GM10266 (cell line): ENCODE measurements at regions not wholly inside any gene's neighbourhood (a gene's known extent, or its start where the extent isn't known, plus 50 kb on each side); places are given as distances from the start of the nearest gene placed in this dataset.

Source experiments
- DNase-seq: peaks from one replicate; pipeline ENCODE4 v3.0.0; 2012; ENCODE audit errors: extremely low spot score
- CTCF ChIP-seq: IDR thresholded peaks from 2 replicates; pipeline ENCODE4 v1.5.1; 2012; ENCODE audit warnings: mild to moderate bottlenecking, low read depth; ENCODE audit not compliant: control insufficient read depth, insufficient read depth; ENCODE audit errors: missing control alignments

- no peak for DNase-seq
- no peak for TF ChIP-seq CTCF
Measured at GRCh38 chr10:57979956-57980355, 287.7 kb downstream of the IPMK start.

GRCh38 chr10:57979491-57979890, 288.2 kb downstream of the IPMK start:
- TF ChIP-seq CTCF, result no peak
- DNase-seq, result no peak

- DNase-seq, result no peak
- no peak for TF ChIP-seq CTCF
Measured at GRCh38 chr10:57977262-57977661, 290.4 kb downstream of the IPMK start.

GRCh38 chr10:57973451-57973850, 294.2 kb downstream of the IPMK start:
- DNase-seq, result no peak
- no peak for TF ChIP-seq CTCF

- DNase-seq, result no peak
- no peak for TF ChIP-seq CTCF
Measured at GRCh38 chr10:57972783-57973182, 294.9 kb downstream of the IPMK start.

- TF ChIP-seq CTCF, result no peak
- no peak for DNase-seq
Measured at GRCh38 chr10:57968328-57969016, 299.2 kb downstream of the IPMK start.

GRCh38 chr10:57964351-57964750, 303.3 kb downstream of the IPMK start:
- TF ChIP-seq CTCF, result no peak
- no peak for DNase-seq
